ENCODE measurements at regions not wholly inside any gene's neighbourhood (a gene's known extent, or its start where the extent isn't known, plus 50 kb on each side); places are given as distances from the start of the nearest gene placed in this dataset.

GRCh38 chr17:79241616-79242015 lies 167.0 kb downstream of the ENGASE start:
- H3K9me2 ChIP-seq (replicated peaks; ENCODE audit: low read depth, low read length), result no peaks in the 10 kb centered on the region
- H3K4me3 ChIP-seq (ENCODE audit: low read length, poor library complexity, severe bottlenecking), result no peak overlapping the region
- no peaks in the 10 kb centered on the region for H3K4me1 ChIP-seq (ENCODE audit: insufficient read depth, low read length, poor library complexity, severe bottlenecking)
- no peaks in the 10 kb centered on the region for H3K36me3 ChIP-seq (ENCODE audit: insufficient read depth, low read length)
- H3K4me2 ChIP-seq (ENCODE audit: low read depth, low read length, poor library complexity, severe bottlenecking), result no peak overlapping the region
- TF ChIP-seq CTCF (conservative IDR thresholded peaks at IDR 0.05; ENCODE audit: low read length) (no peak), EZH2phosphoT487 (IDR thresholded peaks at IDR 0.05; ENCODE audit: borderline replicate concordance) (no peak)
- H3F3A ChIP-seq (ENCODE audit: low read depth), result no peaks in the 10 kb centered on the region
- no peaks in the 10 kb centered on the region for H3K9me3 ChIP-seq (ENCODE audit: insufficient read depth, low read depth, low read length)
- no peaks in the 10 kb centered on the region for H3K79me2 ChIP-seq (ENCODE audit: insufficient read depth, low read length)
- no peaks in the 10 kb centered on the region for H4K20me1 ChIP-seq (ENCODE audit: insufficient read depth, low read length, poor library complexity, severe bottlenecking)
- no peak overlapping the region for H2AFZ ChIP-seq (ENCODE audit: low read length)
- H3K9ac ChIP-seq (ENCODE audit: low read depth, low read length, poor library complexity, severe bottlenecking), result no peak overlapping the region
- no peaks in the 10 kb centered on the region for H3K27me3 ChIP-seq (ENCODE audit: insufficient read depth, low read length, poor library complexity, severe bottlenecking)

GRCh38 chr17:79239205-79239604 lies 164.6 kb downstream of the ENGASE start:
- Histone ChIP-seq H3K9ac (ENCODE audit: low read depth, low read length, poor library complexity, severe bottlenecking) (no peak overlapping the region), H2AFZ (ENCODE audit: low read length) (no peak overlapping the region), H3K79me2 (ENCODE audit: insufficient read depth, low read length) (no peaks in the 10 kb centered on the region), H3K4me2 (ENCODE audit: low read depth, low read length, poor library complexity, severe bottlenecking) (no peak overlapping the region), H3K9me2 (replicated peaks; ENCODE audit: low read depth, low read length) (no peaks in the 10 kb centered on the region), H3K27me3 (ENCODE audit: insufficient read depth, low read length, poor library complexity, severe bottlenecking) (no peaks in the 10 kb centered on the region), H3K4me1 (ENCODE audit: insufficient read depth, low read length, poor library complexity, severe bottlenecking) (no peaks in the 10 kb centered on the region), H3K4me3 (ENCODE audit: low read length, poor library complexity, severe bottlenecking) (no peak overlapping the region), H3K36me3 (ENCODE audit: insufficient read depth, low read length) (no peaks in the 10 kb centered on the region), H3F3A (ENCODE audit: low read depth) (no peaks in the 10 kb centered on the region), H4K20me1 (ENCODE audit: insufficient read depth, low read length, poor library complexity, severe bottlenecking) (no peaks in the 10 kb centered on the region), H3K9me3 (ENCODE audit: insufficient read depth, low read depth, low read length) (no peaks in the 10 kb centered on the region)
- TF ChIP-seq EZH2phosphoT487 (IDR thresholded peaks at IDR 0.05; ENCODE audit: borderline replicate concordance) (no peak), CTCF (conservative IDR thresholded peaks at IDR 0.05; ENCODE audit: low read length) (no peak)

DNA sequence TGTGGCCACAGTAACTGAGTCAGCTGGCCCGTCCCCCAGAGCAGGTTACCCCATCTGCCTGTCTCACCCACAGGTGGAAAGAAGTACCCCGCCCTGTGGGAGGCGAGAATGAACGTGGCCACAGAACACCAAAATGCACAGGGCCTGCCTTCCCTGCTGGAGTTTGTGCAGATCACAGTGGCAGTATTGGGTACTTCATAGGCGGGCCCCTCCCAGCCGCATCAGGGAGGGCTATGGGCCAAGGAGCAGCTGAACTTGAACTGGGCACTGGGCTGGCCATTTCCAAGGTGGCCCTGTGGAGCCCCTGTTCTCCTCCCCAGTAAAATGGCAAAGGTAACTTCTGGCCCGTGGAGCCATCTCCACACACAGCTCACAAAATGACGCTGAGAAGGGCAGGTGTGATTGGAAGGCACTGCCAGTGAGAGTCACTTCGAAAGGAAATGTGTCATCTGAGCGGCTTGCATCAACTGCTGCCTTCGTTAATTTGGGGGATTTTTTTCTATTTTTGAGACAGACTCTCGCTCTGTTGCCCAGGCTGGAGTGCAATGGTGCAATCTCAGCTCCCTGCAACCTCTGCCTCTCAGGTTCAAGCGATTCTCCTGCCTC lies 162.9 kb downstream of the ENGASE start:
- Histone ChIP-seq H3K36me3 (ENCODE audit: insufficient read depth, low read length) (no peaks in the 10 kb centered on the region), H2AFZ (ENCODE audit: low read length) (no peak overlapping the region), H3K4me2 (ENCODE audit: low read depth, low read length, poor library complexity, severe bottlenecking) (no peak overlapping the region), H3F3A (ENCODE audit: low read depth) (no peaks in the 10 kb centered on the region), H3K4me1 (ENCODE audit: insufficient read depth, low read length, poor library complexity, severe bottlenecking) (no peaks in the 10 kb centered on the region), H3K79me2 (ENCODE audit: insufficient read depth, low read length) (no peaks in the 10 kb centered on the region), H3K4me3 (ENCODE audit: low read length, poor library complexity, severe bottlenecking) (no peak overlapping the region), H4K20me1 (ENCODE audit: insufficient read depth, low read length, poor library complexity, severe bottlenecking) (no peaks in the 10 kb centered on the region), H3K9me2 (replicated peaks; ENCODE audit: low read depth, low read length) (no peaks in the 10 kb centered on the region), H3K9ac (ENCODE audit: low read depth, low read length, poor library complexity, severe bottlenecking) (no peak overlapping the region), H3K9me3 (ENCODE audit: insufficient read depth, low read depth, low read length) (no peaks in the 10 kb centered on the region), H3K27me3 (ENCODE audit: insufficient read depth, low read length, poor library complexity, severe bottlenecking) (no peaks in the 10 kb centered on the region)
- no peak for TF ChIP-seq CTCF (conservative IDR thresholded peaks at IDR 0.05; ENCODE audit: low read length)
